ENCODE measurements at regions not wholly inside any gene's neighbourhood (a gene's known extent, or its start where the extent isn't known, plus 50 kb on each side); places are given as distances from the start of the nearest gene placed in this dataset.

DNA sequence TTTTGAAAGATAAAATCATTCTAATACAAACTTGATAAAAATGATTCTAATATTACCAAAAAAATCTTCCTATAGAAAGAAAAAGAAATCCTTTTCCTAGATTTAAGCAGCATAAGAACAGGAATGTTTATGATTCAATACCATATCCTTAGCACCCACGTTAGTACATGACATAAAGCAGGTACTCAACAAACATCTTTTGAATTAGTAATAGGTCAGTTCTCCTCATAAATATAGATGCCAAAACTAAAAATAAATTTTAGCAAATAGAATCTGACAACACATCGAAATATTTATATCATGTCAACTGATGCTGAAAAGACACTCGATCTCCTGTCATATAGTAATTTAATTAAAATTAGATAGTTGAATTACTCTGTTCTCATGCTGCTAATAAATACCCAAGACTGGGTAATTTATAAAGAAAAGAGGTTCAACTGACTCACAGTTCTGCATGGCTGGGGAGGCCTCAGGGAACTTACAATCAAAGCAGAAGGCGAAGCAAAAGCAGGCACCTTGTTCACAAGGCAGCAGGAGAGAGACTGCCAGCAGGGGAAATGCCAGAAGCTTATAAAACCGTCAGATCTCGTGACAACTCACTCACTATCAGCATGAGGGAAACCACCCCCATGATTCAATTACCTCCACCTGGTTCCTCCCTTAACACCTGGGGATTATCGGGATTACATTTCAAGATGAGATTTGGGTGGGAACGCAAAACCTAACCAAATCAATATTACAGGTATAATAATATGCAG is 191.8 kb downstream of the HTR7 start:
- CTCF ChIA-PET, result no interaction called here
- Histone ChIP-seq H3K27ac (ENCODE audit: low read depth, low read length) (no peak overlapping the region), H3K27me3 (ENCODE audit: insufficient read depth, low read length, poor library complexity, severe bottlenecking) (no peaks in the 10 kb centered on the region), H3K36me3 (ENCODE audit: insufficient read depth, low read length) (no peaks in the 10 kb centered on the region), H3K4me3 (ENCODE audit: low read length) (no peak overlapping the region), H3K4me1 (ENCODE audit: insufficient read depth, low read length) (no peaks in the 10 kb centered on the region), H3K9me3 (ENCODE audit: low read length) (no peaks in the 10 kb centered on the region)
- Mint-ChIP-seq H3K9me3 (peaks cover 0 to 3% (median 0%) of the 10 kb centered on the region in 5 donors), H3K27ac (no peak overlapping the region), H3K36me3 (no peaks in the 10 kb centered on the region), H3K27me3 (peaks cover 0 to 2% of the 10 kb centered on the region in 2 donors), H3K4me1 (no peaks in the 10 kb centered on the region), H3K4me3 (no peak overlapping the region)
- POLR2A ChIA-PET, result no interaction called here
- no peak for DNase-seq

DNA sequence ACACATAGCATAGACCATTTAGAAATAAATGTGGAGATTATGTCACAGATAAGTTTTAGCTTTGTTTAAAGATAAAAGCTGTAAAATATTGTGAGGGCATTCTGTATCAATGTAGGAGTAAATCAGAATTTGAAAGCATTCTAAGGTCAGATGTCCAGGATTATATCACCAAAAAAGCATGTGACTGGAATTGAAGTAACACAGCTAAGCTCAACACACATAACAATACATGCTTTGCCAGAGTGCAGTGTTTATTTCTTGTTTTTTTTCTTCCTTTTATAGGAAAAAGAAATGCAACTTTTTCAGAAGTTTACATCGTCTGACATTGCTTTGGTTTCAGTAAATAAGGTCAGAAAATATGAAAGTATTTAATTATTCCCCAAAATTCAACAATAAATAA is 183.4 kb downstream of the HTR7 start:
- H3K27ac ChIP-seq (ENCODE audit: low read depth, low read length), result no peak overlapping the region
- ChIA-PET CTCF (interaction anchor here (0.5 kb wide), 1 partner anchor 128 kb away, joined by 4 read pairs; no protein-coding TSS in a partner anchor), POLR2A (no interaction called here)
- no peaks in the 10 kb centered on the region for H3K36me3 Mint-ChIP-seq
- H3K4me3 ChIP-seq (ENCODE audit: low read length), result no peak overlapping the region
- H3K27me3 Mint-ChIP-seq, result peaks cover 0 to 6% of the 10 kb centered on the region in 2 donors
- no peaks in the 10 kb centered on the region for H3K9me3 Mint-ChIP-seq
- no peaks in the 10 kb centered on the region for H3K4me1 ChIP-seq (ENCODE audit: insufficient read depth, low read length)
- H3K36me3 ChIP-seq (ENCODE audit: insufficient read depth, low read length), result no peaks in the 10 kb centered on the region
- no peak overlapping the region for H3K4me3 Mint-ChIP-seq
- H3K9me3 ChIP-seq (ENCODE audit: low read length), result no peaks in the 10 kb centered on the region
- DNase-seq, result no peak
- no peak overlapping the region for H3K27ac Mint-ChIP-seq
- H3K4me1 Mint-ChIP-seq, result no peaks in the 10 kb centered on the region
- H3K27me3 ChIP-seq (ENCODE audit: insufficient read depth, low read length, poor library complexity, severe bottlenecking), result no peaks in the 10 kb centered on the region

DNA sequence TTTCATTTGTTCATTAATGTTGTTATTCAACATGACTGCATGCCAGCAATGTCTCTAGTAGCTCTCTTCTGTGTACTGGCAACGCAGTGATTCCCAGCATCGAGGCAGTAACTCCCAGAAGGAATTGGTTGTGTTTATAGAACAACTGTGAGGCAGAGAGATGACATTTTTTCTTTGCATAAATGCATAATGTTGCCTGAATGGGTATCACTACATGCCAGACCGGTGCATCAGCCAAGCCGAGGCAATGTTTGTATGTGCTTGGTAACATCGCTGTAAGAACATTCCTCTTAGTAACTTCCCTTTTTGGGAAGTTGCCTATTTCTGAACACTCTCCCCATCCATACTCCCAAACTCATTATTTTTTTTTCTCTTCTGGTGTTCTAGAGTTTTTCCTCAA is 182.9 kb downstream of the HTR7 start:
- Mint-ChIP-seq H3K27me3 (peaks cover 0 to 6% of the 10 kb centered on the region in 2 donors), H3K27ac (no peak overlapping the region), H3K9me3 (no peaks in the 10 kb centered on the region), H3K4me1 (no peaks in the 10 kb centered on the region), H3K36me3 (no peaks in the 10 kb centered on the region), H3K4me3 (no peak overlapping the region)
- Histone ChIP-seq H3K27me3 (ENCODE audit: insufficient read depth, low read length, poor library complexity, severe bottlenecking) (no peaks in the 10 kb centered on the region), H3K36me3 (ENCODE audit: insufficient read depth, low read length) (no peaks in the 10 kb centered on the region), H3K4me1 (ENCODE audit: insufficient read depth, low read length) (no peaks in the 10 kb centered on the region), H3K27ac (ENCODE audit: low read depth, low read length) (no peak overlapping the region), H3K9me3 (ENCODE audit: low read length) (no peaks in the 10 kb centered on the region), H3K4me3 (ENCODE audit: low read length) (no peak overlapping the region)
- DNase-seq, result no peak
- ChIA-PET CTCF (interaction anchor here (0.5 kb wide), 1 partner anchor 128 kb away, joined by 4 read pairs; no protein-coding TSS in a partner anchor), POLR2A (no interaction called here)

DNA sequence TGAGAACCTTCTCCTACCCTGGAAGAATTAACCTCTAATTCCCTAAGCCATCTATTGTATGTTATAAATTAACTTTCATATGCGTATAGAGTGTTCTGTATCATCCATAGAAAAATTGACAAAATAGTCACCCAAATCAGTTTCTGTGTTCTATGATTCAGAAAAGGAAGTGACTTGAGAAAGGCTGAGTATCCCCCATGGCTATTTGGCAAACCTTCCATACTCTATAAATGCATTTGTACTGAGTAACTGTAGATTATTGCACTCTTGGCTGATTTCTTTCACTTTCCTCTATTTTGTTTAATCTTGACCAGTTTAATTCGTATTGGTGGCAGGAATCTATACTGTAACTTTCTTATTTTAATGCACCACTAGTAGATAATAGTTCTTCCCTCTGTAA is 182.2 kb downstream of the HTR7 start:
- Mint-ChIP-seq H3K36me3 (no peaks in the 10 kb centered on the region), H3K27ac (no peak overlapping the region), H3K27me3 (peaks cover 0 to 6% of the 10 kb centered on the region in 2 donors), H3K4me3 (no peak overlapping the region), H3K4me1 (no peaks in the 10 kb centered on the region), H3K9me3 (no peaks in the 10 kb centered on the region)
- Histone ChIP-seq H3K4me1 (ENCODE audit: insufficient read depth, low read length) (no peaks in the 10 kb centered on the region), H3K36me3 (ENCODE audit: insufficient read depth, low read length) (no peaks in the 10 kb centered on the region), H3K4me3 (ENCODE audit: low read length) (no peak overlapping the region), H3K27me3 (ENCODE audit: insufficient read depth, low read length, poor library complexity, severe bottlenecking) (no peaks in the 10 kb centered on the region), H3K27ac (ENCODE audit: low read depth, low read length) (no peak overlapping the region), H3K9me3 (ENCODE audit: low read length) (no peaks in the 10 kb centered on the region)
- DNase-seq, result no peak
- CTCF ChIA-PET, result no interaction called here
- POLR2A ChIA-PET, result no interaction called here
